ENCODE measurements at regions not wholly inside any gene's neighbourhood (a gene's known extent, or its start where the extent isn't known, plus 50 kb on each side); places are given as distances from the start of the nearest gene placed in this dataset.

- no peaks in the 10 kb centered on the region; the same call in 1 of the 2 replicates for H3K27me3 ChIP-seq (ENCODE audit: insufficient read depth, low read length)
- no peaks in the 10 kb centered on the region for H3K9me2 ChIP-seq (ENCODE audit: low read depth, low read length)
- H3K4me2 ChIP-seq (ENCODE audit: low read length), result no peak overlapping the region
- H2AFZ ChIP-seq (ENCODE audit: low read length), result no peak overlapping the region
- TF ChIP-seq, protein P1, sequence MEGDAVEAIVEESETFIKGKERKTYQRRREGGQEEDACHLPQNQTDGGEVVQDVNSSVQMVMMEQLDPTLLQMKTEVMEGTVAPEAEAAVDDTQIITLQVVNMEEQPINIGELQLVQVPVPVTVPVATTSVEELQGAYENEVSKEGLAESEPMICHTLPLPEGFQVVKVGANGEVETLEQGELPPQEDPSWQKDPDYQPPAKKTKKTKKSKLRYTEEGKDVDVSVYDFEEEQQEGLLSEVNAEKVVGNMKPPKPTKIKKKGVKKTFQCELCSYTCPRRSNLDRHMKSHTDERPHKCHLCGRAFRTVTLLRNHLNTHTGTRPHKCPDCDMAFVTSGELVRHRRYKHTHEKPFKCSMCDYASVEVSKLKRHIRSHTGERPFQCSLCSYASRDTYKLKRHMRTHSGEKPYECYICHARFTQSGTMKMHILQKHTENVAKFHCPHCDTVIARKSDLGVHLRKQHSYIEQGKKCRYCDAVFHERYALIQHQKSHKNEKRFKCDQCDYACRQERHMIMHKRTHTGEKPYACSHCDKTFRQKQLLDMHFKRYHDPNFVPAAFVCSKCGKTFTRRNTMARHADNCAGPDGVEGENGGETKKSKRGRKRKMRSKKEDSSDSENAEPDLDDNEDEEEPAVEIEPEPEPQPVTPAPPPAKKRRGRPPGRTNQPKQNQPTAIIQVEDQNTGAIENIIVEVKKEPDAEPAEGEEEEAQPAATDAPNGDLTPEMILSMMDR (IDR thresholded peaks at IDR 0.05; ENCODE audit: low read length), result no peak
- no peak for TF ChIP-seq EZH2 (IDR thresholded peaks at IDR 0.05; ENCODE audit: borderline replicate concordance, low read length)
- H3K36me3 ChIP-seq (ENCODE audit: insufficient read depth, low read length), result no peaks in the 10 kb centered on the region
- no peaks in the 10 kb centered on the region for H3F3A ChIP-seq (ENCODE audit: insufficient read depth, low read length)
- H3K79me2 ChIP-seq (ENCODE audit: insufficient read depth, low read length), result no peaks in the 10 kb centered on the region
- H3K27ac ChIP-seq (ENCODE audit: low read depth, low read length, poor library complexity, severe bottlenecking), result no peak overlapping the region
- H3K4me1 ChIP-seq (ENCODE audit: insufficient read depth, low read length, severe bottlenecking), result no peaks in the 10 kb centered on the region
- no peak overlapping the region for H3K4me3 ChIP-seq (ENCODE audit: low read depth, low read length, poor library complexity, severe bottlenecking)
- H3K9ac ChIP-seq (ENCODE audit: low read length), result no peak overlapping the region
- H3K9me3 ChIP-seq (ENCODE audit: low read length), result no peaks in the 10 kb centered on the region
- H4K20me1 ChIP-seq (ENCODE audit: insufficient read depth, low read length), result no peaks in the 10 kb centered on the region
Measured at GRCh38 chr1:65491472-65491871, 71.0 kb downstream of the LEPR start.

DNA sequence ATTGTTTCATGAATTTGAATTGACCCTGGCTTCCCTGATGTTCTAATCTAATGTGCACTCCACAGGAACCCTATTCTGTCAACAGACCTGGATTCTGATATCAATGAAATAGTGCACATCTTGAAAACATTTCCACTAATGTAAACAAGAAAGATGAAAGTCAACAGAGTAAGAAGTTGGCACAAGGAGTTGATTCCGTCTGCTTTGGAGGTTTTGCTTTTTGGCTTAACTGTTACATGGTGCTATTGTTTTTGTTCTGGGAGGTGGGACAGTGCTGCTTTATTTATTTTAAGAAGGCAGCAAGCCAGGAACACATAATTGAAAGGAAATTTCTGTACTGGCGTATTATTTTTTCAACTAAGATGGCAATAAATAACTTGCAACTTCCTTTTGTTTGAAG, 73.3 kb downstream of the LEPR start:
- Histone ChIP-seq H3K79me2 (ENCODE audit: insufficient read depth, low read length) (no peaks in the 10 kb centered on the region), H3K9ac (ENCODE audit: low read length) (no peak overlapping the region), H3K27ac (ENCODE audit: low read depth, low read length, poor library complexity, severe bottlenecking) (no peak overlapping the region), H2AFZ (ENCODE audit: low read length) (no peak overlapping the region), H4K20me1 (ENCODE audit: insufficient read depth, low read length) (no peaks in the 10 kb centered on the region), H3K4me3 (ENCODE audit: low read depth, low read length, poor library complexity, severe bottlenecking) (no peak overlapping the region), H3K27me3 (ENCODE audit: insufficient read depth, low read length) (no peaks in the 10 kb centered on the region; the same call in 1 of the 2 replicates), H3K4me1 (ENCODE audit: insufficient read depth, low read length, severe bottlenecking) (no peaks in the 10 kb centered on the region), H3F3A (ENCODE audit: insufficient read depth, low read length) (no peaks in the 10 kb centered on the region), H3K4me2 (ENCODE audit: low read length) (no peak overlapping the region), H3K9me2 (ENCODE audit: low read depth, low read length) (no peaks in the 10 kb centered on the region), H3K9me3 (ENCODE audit: low read length) (no peaks in the 10 kb centered on the region), H3K36me3 (ENCODE audit: insufficient read depth, low read length) (no peaks in the 10 kb centered on the region)
- TF ChIP-seq EZH2 (IDR thresholded peaks at IDR 0.05; ENCODE audit: borderline replicate concordance, low read length), result no peak
- TF ChIP-seq, protein P1 (IDR thresholded peaks at IDR 0.05; ENCODE audit: low read length), result no peak

GRCh38 chr1:65494671-65495070, 74.2 kb downstream of the LEPR start:
- Histone ChIP-seq H3K9me3 (ENCODE audit: low read length) (no peaks in the 10 kb centered on the region), H2AFZ (ENCODE audit: low read length) (no peak overlapping the region), H3K79me2 (ENCODE audit: insufficient read depth, low read length) (no peaks in the 10 kb centered on the region), H3K9ac (ENCODE audit: low read length) (no peak overlapping the region), H3K4me3 (ENCODE audit: low read depth, low read length, poor library complexity, severe bottlenecking) (no peak overlapping the region), H3K27me3 (ENCODE audit: insufficient read depth, low read length) (no peaks in the 10 kb centered on the region; the same call in 1 of the 2 replicates), H3K9me2 (ENCODE audit: low read depth, low read length) (no peaks in the 10 kb centered on the region), H3F3A (ENCODE audit: insufficient read depth, low read length) (no peaks in the 10 kb centered on the region), H3K4me2 (ENCODE audit: low read length) (no peak overlapping the region), H3K27ac (ENCODE audit: low read depth, low read length, poor library complexity, severe bottlenecking) (no peak overlapping the region), H4K20me1 (ENCODE audit: insufficient read depth, low read length) (no peaks in the 10 kb centered on the region), H3K36me3 (ENCODE audit: insufficient read depth, low read length) (no peaks in the 10 kb centered on the region), H3K4me1 (ENCODE audit: insufficient read depth, low read length, severe bottlenecking) (no peaks in the 10 kb centered on the region)
- TF ChIP-seq EZH2 (IDR thresholded peaks at IDR 0.05; ENCODE audit: borderline replicate concordance, low read length), result no peak
- TF ChIP-seq, protein P1 (IDR thresholded peaks at IDR 0.05; ENCODE audit: low read length), result no peak
